HFF-Myc (cell line): ENCODE measurements at regions not wholly inside any gene's neighbourhood (a gene's known extent, or its start where the extent isn't known, plus 50 kb on each side); places are given as distances from the start of the nearest gene placed in this dataset.

Source experiments
- DNase-seq: peaks from one replicate; pipeline ENCODE4 v3.0.0-alpha.2; 2011; ENCODE audit warnings: low read depth; ENCODE audit errors: extremely low read depth
- H3K4me3 ChIP-seq: replicated peaks from 2 replicates; pipeline ENCODE4 v1.5.1; 2011; ENCODE audit warnings: low read depth, mild to moderate bottlenecking, control low read depth, low read length
- CTCF ChIP-seq: IDR thresholded peaks from 2 replicates; pipeline ENCODE4 v1.5.1; 2012; ENCODE audit warnings: mild to moderate bottlenecking, low read depth, low read length, control low read depth; ENCODE audit errors: missing control alignments

GRCh38 chr4:1572521-1572920 lies 111.6 kb downstream of the FAM53A start:
- no peak for DNase-seq
- TF ChIP-seq CTCF = no peak
- no peak overlapping the region for H3K4me3 ChIP-seq

- H3K4me3 ChIP-seq = no peak overlapping the region
- DNase-seq = no peak
- TF ChIP-seq CTCF = no peak
These were observed 112.1 kb downstream of the FAM53A start for GRCh38 chr4:1572010-1572385.

GRCh38 chr4:1571165-1572009 lies 112.7 kb downstream of the FAM53A start:
- no peak for TF ChIP-seq CTCF
- DNase-seq = no peak
- H3K4me3 ChIP-seq = no peak overlapping the region

- H3K4me3 ChIP-seq = no peak overlapping the region
- DNase-seq = no peak
- no peak for TF ChIP-seq CTCF
These were observed 113.6 kb downstream of the FAM53A start for GRCh38 chr4:1570291-1571164.

GRCh38 chr4:1569461-1570151 lies 114.5 kb downstream of the FAM53A start:
- DNase-seq = no peak
- no peak overlapping the region for H3K4me3 ChIP-seq
- TF ChIP-seq CTCF = no peak

GRCh38 chr4:1568855-1569460 lies 115.2 kb downstream of the FAM53A start:
- DNase-seq = no peak
- no peak for TF ChIP-seq CTCF

More at GRCh38 chr4:1568855-1569460, 115.2 kb downstream of the FAM53A start:
- no peak overlapping the region for H3K4me3 ChIP-seq
